Mesothelial cell of epicardium (in vitro differentiated cells): ENCODE measurements at regions not wholly inside any gene's neighbourhood (a gene's known extent, or its start where the extent isn't known, plus 50 kb on each side); places are given as distances from the start of the nearest gene placed in this dataset.
"Not testable (repeated sequence)": the region's sequence is repeated elsewhere in the genome, so short reads cannot be mapped to it uniquely, and the experiment has no call there.

Source experiments
- DNase-seq, 2 experiments: peaks; one replicate each; pipeline ENCODE4 v3.0.0; 2021; ENCODE audit warnings: low spot score in 2 of 2; ENCODE audit not compliant: unreplicated experiment in 2 of 2
- H3K27ac Mint-ChIP-seq: 2 replicates; pipeline ENCODE4 v1.8.0; 2021; ENCODE audit warnings: mixed read lengths
- H3K27me3 Mint-ChIP-seq: 2 replicates; pipeline ENCODE4 v1.8.0; 2021; ENCODE audit warnings: low read depth, mixed read lengths
- H3K36me3 Mint-ChIP-seq: 2 replicates; pipeline ENCODE4 v1.8.0; 2021; ENCODE audit warnings: mixed read lengths
- H3K4me1 Mint-ChIP-seq: 2 replicates; pipeline ENCODE4 v1.8.0; 2021; ENCODE audit warnings: mixed read lengths
- H3K4me3 Mint-ChIP-seq: 2 replicates; pipeline ENCODE4 v1.8.0; 2021; ENCODE audit warnings: mild to moderate bottlenecking, moderate library complexity, mixed read lengths
- H3K9me3 Mint-ChIP-seq: 2 replicates; pipeline ENCODE4 v1.8.0; 2021; ENCODE audit warnings: mixed read lengths
- CTCF ChIP-seq: fragments of 200-600 bp; sonication (generic); IDR thresholded peaks from one replicate; pipeline ENCODE4 v1.5.0; 2021; ENCODE audit warnings: antibody characterized with exemption; ENCODE audit not compliant: unreplicated experiment

- Mint-ChIP-seq H3K27me3 (peaks cover 4% of the 10 kb centered on the region), H3K9me3 (no peaks in the 10 kb centered on the region), H3K4me1 (no peaks in the 10 kb centered on the region), H3K27ac (no peak overlapping the region), H3K4me3 (no peak overlapping the region), H3K36me3 (no peaks in the 10 kb centered on the region)
- no peak for TF ChIP-seq CTCF
- DNase-seq, result no peak
Observed at GRCh38 chr3:22856811-22857210, 346.3 kb upstream of the UBE2E2 start.

- H3K4me3 Mint-ChIP-seq, result no peak overlapping the region
Observed at GRCh38 chr3:22858486-22858885, 344.6 kb upstream of the UBE2E2 start.

GRCh38 chr3:22859618-22860017 lies 343.5 kb upstream of the UBE2E2 start:
- Mint-ChIP-seq H3K27ac (no peak overlapping the region), H3K27me3 (peaks cover 13% of the 10 kb centered on the region), H3K36me3 (no peaks in the 10 kb centered on the region), H3K9me3 (no peaks in the 10 kb centered on the region), H3K4me1 (no peaks in the 10 kb centered on the region), H3K4me3 (no peak overlapping the region)
- no peak for TF ChIP-seq CTCF
- DNase-seq, result no peak

More at GRCh38 chr3:22858486-22858885, 344.6 kb upstream of the UBE2E2 start:
- DNase-seq, result no peak
- Mint-ChIP-seq H3K4me1 (no peaks in the 10 kb centered on the region), H3K9me3 (no peaks in the 10 kb centered on the region), H3K36me3 (no peaks in the 10 kb centered on the region), H3K27me3 (peaks cover 4% of the 10 kb centered on the region), H3K27ac (no peak overlapping the region)
- no peak for TF ChIP-seq CTCF

GRCh38 chr3:22861426-22861825 lies 341.7 kb upstream of the UBE2E2 start:
- H3K4me1 Mint-ChIP-seq, result no peaks in the 10 kb centered on the region
- no peak for DNase-seq
- TF ChIP-seq CTCF, result no peak
- no peaks in the 10 kb centered on the region for H3K36me3 Mint-ChIP-seq
- no peak overlapping the region for H3K4me3 Mint-ChIP-seq
- no peak overlapping the region for H3K27ac Mint-ChIP-seq
- no peaks in the 10 kb centered on the region for H3K9me3 Mint-ChIP-seq
- H3K27me3 Mint-ChIP-seq, result peaks cover 20% of the 10 kb centered on the region

- Mint-ChIP-seq H3K4me1 (no peaks in the 10 kb centered on the region), H3K27ac (no peak overlapping the region), H3K4me3 (no peak overlapping the region), H3K9me3 (no peaks in the 10 kb centered on the region), H3K27me3 (peaks cover 27% of the 10 kb centered on the region), H3K36me3 (no peaks in the 10 kb centered on the region)
- no peak for TF ChIP-seq CTCF
- DNase-seq, result no peak
Observed at GRCh38 chr3:22862111-22862510, 341.0 kb upstream of the UBE2E2 start.

GRCh38 chr3:22882834-22883233 lies 320.3 kb upstream of the UBE2E2 start:
- peaks cover 16% of the 10 kb centered on the region for H3K27me3 Mint-ChIP-seq
- H3K27ac Mint-ChIP-seq, result not testable (repeated sequence)

More at GRCh38 chr3:22882834-22883233, 320.3 kb upstream of the UBE2E2 start:
- not testable (repeated sequence) for H3K4me1 Mint-ChIP-seq, DNase-seq, H3K9me3 Mint-ChIP-seq, H3K36me3 Mint-ChIP-seq, H3K4me3 Mint-ChIP-seq
